GM12878 (cell line): ENCODE measurements at regions not wholly inside any gene's neighbourhood (a gene's known extent, or its start where the extent isn't known, plus 50 kb on each side); places are given as distances from the start of the nearest gene placed in this dataset.

Source experiments
- ATAC-seq: fragments of 200-7000 bp; cut with Tn5 transposase; 3 replicates; pipeline ENCODE4 v1.9.1; 2020; ENCODE audit warnings: mild to moderate bottlenecking, moderate library complexity
- BruUV-seq: library from RNA; stranded (reverse); fragments of 400-500 nt; replicated peaks from 2 replicates; lab custom pipeline; 2021; lab: Mats Ljungman, UMichigan
- CTCF ChIA-PET: fragments of 300-600 bp; sonication (Branson Sonifier 250); formaldehyde crosslinking; extraction: SDS; loops from one replicate; lab custom pipeline; 2021; ENCODE audit warnings: inconsistent platforms; lab: Yijun Ruan, JAX
- POLR2A ChIA-PET: fragments of 350-600 bp; formaldehyde crosslinking; extraction: SDS; loops from one replicate; lab custom pipeline; 2021; ENCODE audit warnings: inconsistent platforms; lab: Charles Lee
- RAD21 ChIA-PET: fragments of 300-600 bp; sonication (Branson Sonifier 250); formaldehyde crosslinking; loops from one replicate; lab custom pipeline; 2023; ENCODE audit warnings: antibody characterized with exemption; ENCODE audit not compliant: unreplicated experiment; lab: Charles Lee
- SMC1A ChIA-PET: fragments of 300-600 bp; sonication (Branson Sonifier 250); formaldehyde crosslinking; loops from one replicate; lab custom pipeline; 2023; ENCODE audit not compliant: unreplicated experiment, uncharacterized antibody; lab: Charles Lee
- DNase-seq: peaks from one replicate; pipeline ENCODE4 v3.0.0-alpha.2; 2011; ENCODE audit warnings: low read depth, low spot score
- FAIRE-seq: peaks from 3 replicates; lab custom pipeline; 2011; peaks lifted over from hg19 to GRCh38; lab: Jason Lieb, UNC
- H2AFZ ChIP-seq: 2 replicates; pipeline ENCODE4 v1.6.0; 2011; ENCODE audit warnings: low read depth, low read length, control low read depth; ENCODE audit not compliant: control insufficient read depth
- H3K27ac ChIP-seq: 2 replicates; pipeline ENCODE4 v1.5.1; 2011; ENCODE audit warnings: control low read depth; ENCODE audit not compliant: control insufficient read depth, insufficient read depth
- H3K27me3 ChIP-seq, 2 experiments: replicated peaks in 1 of 2; 2 replicates each; pipeline versions ENCODE4 v1.6.0 to v1.6.1; 2011; ENCODE audit warnings: low read length in 1 of 2; ENCODE audit not compliant: control insufficient read depth in 2 of 2, insufficient read depth in 2 of 2
- H3K36me3 ChIP-seq, 2 experiments: 2 replicates each; pipeline ENCODE4 v1.5.1; 2011; ENCODE audit warnings: low read length in 1 of 2; ENCODE audit not compliant: control insufficient read depth in 2 of 2, insufficient read depth in 2 of 2
- H3K4me1 ChIP-seq: 2 replicates; pipeline ENCODE4 v1.6.1; 2011; ENCODE audit warnings: mild to moderate bottlenecking, low read length, moderate library complexity, mixed read lengths; ENCODE audit not compliant: control insufficient read depth, insufficient read depth
- H3K4me2 ChIP-seq: 2 replicates; pipeline ENCODE4 v1.6.0; 2011; ENCODE audit warnings: control low read depth; ENCODE audit not compliant: control insufficient read depth, insufficient read depth
- H3K4me3 ChIP-seq: fragments of 200-600 bp; sonication (generic); 2 replicates; pipeline ENCODE4 v1.5.1; 2016
- H3K79me2 ChIP-seq: 2 replicates; pipeline ENCODE4 v1.6.0; 2011; ENCODE audit warnings: low read length; ENCODE audit not compliant: control insufficient read depth, insufficient read depth
- H3K9ac ChIP-seq: 2 replicates; pipeline ENCODE4 v1.8.0; 2011; ENCODE audit warnings: low read length, control low read depth, mixed read lengths; ENCODE audit not compliant: control insufficient read depth, insufficient read depth
- H3K9me3 ChIP-seq: replicated peaks from 3 replicates; pipeline ENCODE4 v1.5.1; 2011; ENCODE audit warnings: mild to moderate bottlenecking, low read length; ENCODE audit not compliant: control insufficient read depth, insufficient read depth
- H4K20me1 ChIP-seq: 2 replicates; pipeline ENCODE4 v1.6.0; 2011; ENCODE audit not compliant: control insufficient read depth, insufficient read depth
- POU2F2 ChIP-seq: IDR thresholded peaks from 3 replicates; pipeline ENCODE4 v1.6.1; 2011; ENCODE audit warnings: low read depth, mild to moderate bottlenecking, low read length, borderline replicate concordance
- RAD21 ChIP-seq: IDR thresholded peaks from 2 replicates; pipeline ENCODE4 v1.6.1; 2011; ENCODE audit warnings: mild to moderate bottlenecking, low read depth, low read length, moderate library complexity; ENCODE audit not compliant: insufficient read depth
- SIX5 ChIP-seq: IDR thresholded peaks from 2 replicates; pipeline ENCODE4 v1.6.1; 2011; ENCODE audit warnings: mild to moderate bottlenecking, low read depth, low read length, moderate library complexity; ENCODE audit not compliant: severe bottlenecking
- WGBS: methylation state at CpG from one replicate; pipeline ENCODE4 v1.1.6; 2016; ENCODE audit warnings: low lambda C conversion rate; ENCODE audit not compliant: insufficient replicate concordance, insufficient coverage; ENCODE audit errors: missing lambda C conversion rate; 5-methylcytosine and 5-hydroxymethylcytosine counted together
- in situ Hi-C: fragments of 300-500 bp; cut with MboI; formaldehyde crosslinking; loops from 9 replicates; pipeline ENCODE4 v1.14.3; 2018; ENCODE audit warnings: mixed read lengths
- intact Hi-C: fragments of 100-400 bp; cut with micrococcal nuclease; formaldehyde crosslinking; loops from one replicate; pipeline ENCODE4 v1.14.2; 2022; ENCODE audit not compliant: unreplicated experiment
- TF ChIP-seq, protein P1 (sequence below): IDR thresholded peaks from 2 replicates; pipeline ENCODE4 v1.6.1; 2012; ENCODE audit warnings: improper control_type of control experiment, low read depth, low read length; ENCODE audit not compliant: insufficient replicate concordance
- TF ChIP-seq, protein P2 (sequence below): fragments of 450-650 bp; IDR thresholded peaks from 2 replicates; pipeline ENCODE4 v1.6.1; 2017; ENCODE audit warnings: mild to moderate bottlenecking, moderate library complexity
- TF ChIP-seq, protein P3 (sequence below): fragments of 450-650 bp; IDR thresholded peaks from 2 replicates; pipeline ENCODE4 v1.6.1; 2016; ENCODE audit warnings: mild to moderate bottlenecking

DNA sequence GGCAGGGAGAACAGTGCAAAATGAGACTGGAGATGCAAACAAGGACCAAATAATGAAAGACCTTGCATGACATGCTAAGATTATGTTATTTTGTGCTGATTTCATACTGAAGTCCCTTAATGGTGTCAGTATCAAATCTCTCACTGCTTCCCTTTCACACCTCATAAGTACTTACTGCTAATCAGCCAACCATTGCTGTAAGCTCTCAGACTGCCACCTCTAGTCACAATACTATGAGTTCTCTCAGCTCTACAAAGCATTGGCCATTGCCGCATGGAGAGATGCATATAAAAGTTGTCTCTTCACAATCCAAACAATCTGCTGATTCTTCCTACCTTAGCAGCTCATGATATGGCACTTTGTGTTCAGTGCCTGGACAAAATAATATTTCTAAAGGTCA lies 375.4 kb downstream of the LTN1 start:
- no peaks in the 10 kb centered on the region for H3K36me3 ChIP-seq
- DNase-seq (no peak), ATAC-seq (no peak), FAIRE-seq (no peak)
- no peaks in the 10 kb centered on the region for H3K4me1 ChIP-seq
- intact Hi-C loops (no loop called here), in situ Hi-C loops (no loop called here)
- no peaks in the 10 kb centered on the region for H3K79me2 ChIP-seq
- H3K4me2 ChIP-seq, result no peak overlapping the region
- ChIA-PET CTCF (no interaction called here), SMC1A (no interaction called here), RAD21 (no interaction called here), POLR2A (no interaction called here)
- 97% methylated on average over 1 of the region's 1 CpG for WGBS
- H2AFZ ChIP-seq, result no peak overlapping the region
- no peaks in the 10 kb centered on the region for H4K20me1 ChIP-seq
- no peak overlapping the region for H3K27ac ChIP-seq
- H3K4me3 ChIP-seq, result no peak overlapping the region
- no TSS peak for BruUV-seq
- no peaks in the 10 kb centered on the region for H3K27me3 ChIP-seq
- TF ChIP-seq, protein P1, sequence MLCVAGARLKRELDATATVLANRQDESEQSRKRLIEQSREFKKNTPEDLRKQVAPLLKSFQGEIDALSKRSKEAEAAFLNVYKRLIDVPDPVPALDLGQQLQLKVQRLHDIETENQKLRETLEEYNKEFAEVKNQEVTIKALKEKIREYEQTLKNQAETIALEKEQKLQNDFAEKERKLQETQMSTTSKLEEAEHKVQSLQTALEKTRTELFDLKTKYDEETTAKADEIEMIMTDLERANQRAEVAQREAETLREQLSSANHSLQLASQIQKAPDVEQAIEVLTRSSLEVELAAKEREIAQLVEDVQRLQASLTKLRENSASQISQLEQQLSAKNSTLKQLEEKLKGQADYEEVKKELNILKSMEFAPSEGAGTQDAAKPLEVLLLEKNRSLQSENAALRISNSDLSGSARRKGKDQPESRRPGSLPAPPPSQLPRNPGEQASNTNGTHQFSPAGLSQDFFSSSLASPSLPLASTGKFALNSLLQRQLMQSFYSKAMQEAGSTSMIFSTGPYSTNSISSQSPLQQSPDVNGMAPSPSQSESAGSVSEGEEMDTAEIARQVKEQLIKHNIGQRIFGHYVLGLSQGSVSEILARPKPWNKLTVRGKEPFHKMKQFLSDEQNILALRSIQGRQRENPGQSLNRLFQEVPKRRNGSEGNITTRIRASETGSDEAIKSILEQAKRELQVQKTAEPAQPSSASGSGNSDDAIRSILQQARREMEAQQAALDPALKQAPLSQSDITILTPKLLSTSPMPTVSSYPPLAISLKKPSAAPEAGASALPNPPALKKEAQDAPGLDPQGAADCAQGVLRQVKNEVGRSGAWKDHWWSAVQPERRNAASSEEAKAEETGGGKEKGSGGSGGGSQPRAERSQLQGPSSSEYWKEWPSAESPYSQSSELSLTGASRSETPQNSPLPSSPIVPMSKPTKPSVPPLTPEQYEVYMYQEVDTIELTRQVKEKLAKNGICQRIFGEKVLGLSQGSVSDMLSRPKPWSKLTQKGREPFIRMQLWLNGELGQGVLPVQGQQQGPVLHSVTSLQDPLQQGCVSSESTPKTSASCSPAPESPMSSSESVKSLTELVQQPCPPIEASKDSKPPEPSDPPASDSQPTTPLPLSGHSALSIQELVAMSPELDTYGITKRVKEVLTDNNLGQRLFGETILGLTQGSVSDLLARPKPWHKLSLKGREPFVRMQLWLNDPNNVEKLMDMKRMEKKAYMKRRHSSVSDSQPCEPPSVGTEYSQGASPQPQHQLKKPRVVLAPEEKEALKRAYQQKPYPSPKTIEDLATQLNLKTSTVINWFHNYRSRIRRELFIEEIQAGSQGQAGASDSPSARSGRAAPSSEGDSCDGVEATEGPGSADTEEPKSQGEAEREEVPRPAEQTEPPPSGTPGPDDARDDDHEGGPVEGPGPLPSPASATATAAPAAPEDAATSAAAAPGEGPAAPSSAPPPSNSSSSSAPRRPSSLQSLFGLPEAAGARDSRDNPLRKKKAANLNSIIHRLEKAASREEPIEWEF, result no peak
- TF ChIP-seq RAD21, result no peak
- no peak for TF ChIP-seq POU2F2
- TF ChIP-seq, protein P2, sequence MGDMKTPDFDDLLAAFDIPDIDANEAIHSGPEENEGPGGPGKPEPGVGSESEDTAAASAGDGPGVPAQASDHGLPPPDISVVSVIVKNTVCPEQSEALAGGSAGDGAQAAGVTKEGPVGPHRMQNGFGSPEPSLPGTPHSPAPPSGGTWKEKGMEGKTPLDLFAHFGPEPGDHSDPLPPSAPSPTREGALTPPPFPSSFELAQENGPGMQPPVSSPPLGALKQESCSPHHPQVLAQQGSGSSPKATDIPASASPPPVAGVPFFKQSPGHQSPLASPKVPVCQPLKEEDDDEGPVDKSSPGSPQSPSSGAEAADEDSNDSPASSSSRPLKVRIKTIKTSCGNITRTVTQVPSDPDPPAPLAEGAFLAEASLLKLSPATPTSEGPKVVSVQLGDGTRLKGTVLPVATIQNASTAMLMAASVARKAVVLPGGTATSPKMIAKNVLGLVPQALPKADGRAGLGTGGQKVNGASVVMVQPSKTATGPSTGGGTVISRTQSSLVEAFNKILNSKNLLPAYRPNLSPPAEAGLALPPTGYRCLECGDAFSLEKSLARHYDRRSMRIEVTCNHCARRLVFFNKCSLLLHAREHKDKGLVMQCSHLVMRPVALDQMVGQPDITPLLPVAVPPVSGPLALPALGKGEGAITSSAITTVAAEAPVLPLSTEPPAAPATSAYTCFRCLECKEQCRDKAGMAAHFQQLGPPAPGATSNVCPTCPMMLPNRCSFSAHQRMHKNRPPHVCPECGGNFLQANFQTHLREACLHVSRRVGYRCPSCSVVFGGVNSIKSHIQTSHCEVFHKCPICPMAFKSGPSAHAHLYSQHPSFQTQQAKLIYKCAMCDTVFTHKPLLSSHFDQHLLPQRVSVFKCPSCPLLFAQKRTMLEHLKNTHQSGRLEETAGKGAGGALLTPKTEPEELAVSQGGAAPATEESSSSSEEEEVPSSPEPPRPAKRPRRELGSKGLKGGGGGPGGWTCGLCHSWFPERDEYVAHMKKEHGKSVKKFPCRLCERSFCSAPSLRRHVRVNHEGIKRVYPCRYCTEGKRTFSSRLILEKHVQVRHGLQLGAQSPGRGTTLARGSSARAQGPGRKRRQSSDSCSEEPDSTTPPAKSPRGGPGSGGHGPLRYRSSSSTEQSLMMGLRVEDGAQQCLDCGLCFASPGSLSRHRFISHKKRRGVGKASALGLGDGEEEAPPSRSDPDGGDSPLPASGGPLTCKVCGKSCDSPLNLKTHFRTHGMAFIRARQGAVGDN, result no peak
- TF ChIP-seq, protein P3, sequence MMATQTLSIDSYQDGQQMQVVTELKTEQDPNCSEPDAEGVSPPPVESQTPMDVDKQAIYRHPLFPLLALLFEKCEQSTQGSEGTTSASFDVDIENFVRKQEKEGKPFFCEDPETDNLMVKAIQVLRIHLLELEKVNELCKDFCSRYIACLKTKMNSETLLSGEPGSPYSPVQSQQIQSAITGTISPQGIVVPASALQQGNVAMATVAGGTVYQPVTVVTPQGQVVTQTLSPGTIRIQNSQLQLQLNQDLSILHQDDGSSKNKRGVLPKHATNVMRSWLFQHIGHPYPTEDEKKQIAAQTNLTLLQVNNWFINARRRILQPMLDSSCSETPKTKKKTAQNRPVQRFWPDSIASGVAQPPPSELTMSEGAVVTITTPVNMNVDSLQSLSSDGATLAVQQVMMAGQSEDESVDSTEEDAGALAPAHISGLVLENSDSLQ, result no peak
- TF ChIP-seq SIX5, result no peak
- H3K9ac ChIP-seq, result no peak overlapping the region
- H3K9me3 ChIP-seq, result no peaks in the 10 kb centered on the region
